WI38 (cell line): ENCODE measurements at regions not wholly inside any gene's neighbourhood (a gene's known extent, or its start where the extent isn't known, plus 50 kb on each side); places are given as distances from the start of the nearest gene placed in this dataset.

Experiments used
- H3K4me3 ChIP-seq: 2 replicates; pipeline ENCODE4 v1.5.1; 2011; ENCODE audit warnings: low read depth, mild to moderate bottlenecking, control low read depth, low read length
- TF ChIP-seq, protein P1 (sequence below): IDR thresholded peaks from 2 replicates; pipeline ENCODE4 v1.5.1; 2012; ENCODE audit warnings: low read depth, mild to moderate bottlenecking, control low read depth, low read length

DNA sequence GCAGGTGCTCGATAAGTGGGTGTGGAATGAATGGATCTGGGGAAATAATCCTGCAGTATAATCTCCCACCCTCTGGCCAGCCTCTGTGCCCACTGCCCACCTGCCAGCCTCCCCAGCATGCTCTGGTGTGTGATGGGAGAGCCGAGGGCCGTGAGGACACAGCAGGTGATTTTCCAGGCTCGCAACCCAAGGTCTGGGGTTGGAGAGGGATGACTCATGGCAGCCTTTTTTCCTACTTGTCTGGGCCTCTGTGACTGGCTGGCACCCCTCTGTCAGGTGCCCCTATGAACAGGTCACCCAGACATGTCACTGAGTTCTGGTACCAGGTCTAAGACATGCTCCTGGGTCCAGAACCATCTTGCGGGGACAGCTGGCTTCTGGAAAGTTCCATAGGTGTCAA, 385.7 kb upstream of the TNRC6C start:
- TF ChIP-seq, protein P1, sequence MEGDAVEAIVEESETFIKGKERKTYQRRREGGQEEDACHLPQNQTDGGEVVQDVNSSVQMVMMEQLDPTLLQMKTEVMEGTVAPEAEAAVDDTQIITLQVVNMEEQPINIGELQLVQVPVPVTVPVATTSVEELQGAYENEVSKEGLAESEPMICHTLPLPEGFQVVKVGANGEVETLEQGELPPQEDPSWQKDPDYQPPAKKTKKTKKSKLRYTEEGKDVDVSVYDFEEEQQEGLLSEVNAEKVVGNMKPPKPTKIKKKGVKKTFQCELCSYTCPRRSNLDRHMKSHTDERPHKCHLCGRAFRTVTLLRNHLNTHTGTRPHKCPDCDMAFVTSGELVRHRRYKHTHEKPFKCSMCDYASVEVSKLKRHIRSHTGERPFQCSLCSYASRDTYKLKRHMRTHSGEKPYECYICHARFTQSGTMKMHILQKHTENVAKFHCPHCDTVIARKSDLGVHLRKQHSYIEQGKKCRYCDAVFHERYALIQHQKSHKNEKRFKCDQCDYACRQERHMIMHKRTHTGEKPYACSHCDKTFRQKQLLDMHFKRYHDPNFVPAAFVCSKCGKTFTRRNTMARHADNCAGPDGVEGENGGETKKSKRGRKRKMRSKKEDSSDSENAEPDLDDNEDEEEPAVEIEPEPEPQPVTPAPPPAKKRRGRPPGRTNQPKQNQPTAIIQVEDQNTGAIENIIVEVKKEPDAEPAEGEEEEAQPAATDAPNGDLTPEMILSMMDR: no peak

DNA sequence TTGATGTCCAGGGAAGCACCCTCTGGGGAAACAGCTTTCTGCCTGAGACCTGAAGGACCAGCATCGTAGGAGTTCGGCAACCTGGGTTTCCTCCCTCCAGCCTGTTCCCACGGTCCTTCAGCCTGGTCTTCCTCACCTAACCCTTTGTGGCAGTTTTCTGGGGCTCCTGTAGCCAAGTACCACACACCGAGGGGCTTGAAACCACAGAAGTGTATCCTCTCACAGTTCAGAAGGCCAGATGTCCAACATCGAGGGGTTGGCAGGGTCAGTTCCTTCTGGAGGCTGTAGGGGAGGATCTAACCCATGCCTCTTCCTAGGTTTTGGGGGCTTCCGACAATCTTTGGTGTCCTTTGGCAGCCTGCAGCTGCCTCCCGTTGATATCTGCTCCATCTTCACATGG, 381.0 kb upstream of the TNRC6C start:
- H3K4me3 ChIP-seq: no peak overlapping the region
- TF ChIP-seq, protein P1: no peak

More for the DNA sequence above, 385.7 kb upstream of the TNRC6C start:
- no peak overlapping the region for H3K4me3 ChIP-seq

DNA sequence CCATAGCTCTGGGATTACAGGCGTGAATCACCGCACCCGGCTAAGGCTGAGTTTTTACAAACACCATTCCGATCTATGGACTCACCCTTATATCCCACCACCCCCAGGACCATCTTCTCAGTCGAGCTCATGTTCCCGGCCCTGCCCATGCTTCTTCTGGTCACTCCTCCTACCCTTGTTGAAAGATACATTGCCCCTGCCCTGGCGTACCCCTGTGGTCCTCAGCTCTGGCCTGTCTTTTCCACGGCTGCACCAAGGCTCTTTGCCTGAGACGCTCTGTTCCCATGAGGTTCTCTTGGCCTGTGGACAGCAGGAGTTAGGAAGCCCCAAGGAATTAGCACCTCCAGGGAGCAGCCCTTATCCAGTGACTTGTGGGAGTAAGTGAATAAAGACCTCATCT, 379.4 kb upstream of the TNRC6C start:
- TF ChIP-seq, protein P1: no peak
- H3K4me3 ChIP-seq: no peak overlapping the region

DNA sequence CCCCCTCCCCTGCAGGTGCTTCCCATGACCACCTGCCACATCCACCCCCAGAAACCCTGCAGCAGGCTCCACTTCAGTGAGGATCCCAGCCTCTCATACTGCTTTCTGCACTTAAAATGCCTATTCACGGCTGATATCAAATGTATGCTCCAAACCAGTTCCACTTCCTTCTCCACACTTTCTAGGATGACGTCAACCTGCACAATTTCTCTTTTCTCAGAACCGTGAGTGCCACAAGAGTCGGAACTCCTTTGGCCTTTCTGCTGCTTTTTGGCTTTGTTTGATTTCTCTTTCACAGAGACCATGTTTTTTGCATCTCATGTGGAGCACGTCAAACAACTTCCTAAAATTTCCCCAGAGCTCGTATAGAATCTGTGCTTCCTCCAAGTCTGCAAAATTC, 378.8 kb upstream of the TNRC6C start:
- no peak overlapping the region for H3K4me3 ChIP-seq
- TF ChIP-seq, protein P1: no peak

DNA sequence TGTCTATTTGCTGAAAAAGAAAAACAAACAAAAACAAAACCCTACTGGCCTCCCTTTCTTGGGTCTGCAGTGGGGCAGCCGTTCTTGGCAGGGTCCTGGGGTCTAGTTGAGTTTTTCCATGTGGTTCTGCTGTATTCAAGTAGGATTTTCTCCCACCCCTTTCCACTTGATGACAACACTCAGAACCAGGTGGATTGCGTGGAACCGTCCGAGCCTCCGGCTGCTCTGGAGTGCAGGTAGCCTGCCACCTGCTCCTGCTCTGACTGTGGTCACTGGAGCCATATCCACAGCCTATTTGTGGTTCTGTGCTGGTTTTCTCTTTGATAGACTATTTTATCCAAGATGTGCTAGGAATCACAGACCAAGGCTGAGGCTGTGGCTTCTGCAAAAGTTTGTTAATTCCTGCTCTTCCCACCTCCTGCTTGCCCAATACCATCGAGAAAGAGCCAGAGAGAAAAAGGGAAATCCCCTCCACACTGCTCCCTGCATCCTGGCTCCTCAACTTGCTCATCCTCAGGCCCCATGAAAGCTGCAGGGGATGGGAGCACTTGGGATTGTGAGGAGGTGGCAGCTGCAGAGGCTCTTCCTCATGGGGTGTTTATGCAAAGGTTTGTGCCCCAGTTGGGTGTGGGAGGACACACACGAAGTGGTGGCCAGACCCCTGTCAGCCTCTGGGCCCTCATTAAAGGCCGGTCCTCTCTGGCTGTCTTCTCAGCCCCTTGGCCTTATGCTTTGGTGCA, 377.8 kb upstream of the TNRC6C start:
- TF ChIP-seq, protein P1: no peak
- no peak overlapping the region for H3K4me3 ChIP-seq

DNA sequence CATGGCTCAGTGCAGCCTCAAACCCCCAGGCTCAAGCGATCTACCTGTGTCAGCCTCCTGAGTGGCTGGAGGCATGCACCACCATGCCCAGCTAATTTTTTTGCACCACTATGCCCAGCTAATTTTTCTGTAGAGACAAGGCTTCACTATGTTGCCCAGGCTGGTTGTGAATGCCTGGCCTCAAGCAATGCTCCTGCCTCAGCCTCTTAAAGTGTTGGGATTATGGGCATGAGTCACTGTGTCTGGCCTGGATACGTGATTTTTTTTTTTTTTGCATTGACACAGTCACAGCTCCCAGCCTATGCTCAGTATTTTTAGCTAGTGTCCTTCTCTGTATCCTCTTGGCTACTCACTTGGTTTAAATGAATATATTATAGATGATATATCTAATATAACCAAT, 377.0 kb upstream of the TNRC6C start:
- TF ChIP-seq, protein P1: no peak
- no peak overlapping the region for H3K4me3 ChIP-seq

DNA sequence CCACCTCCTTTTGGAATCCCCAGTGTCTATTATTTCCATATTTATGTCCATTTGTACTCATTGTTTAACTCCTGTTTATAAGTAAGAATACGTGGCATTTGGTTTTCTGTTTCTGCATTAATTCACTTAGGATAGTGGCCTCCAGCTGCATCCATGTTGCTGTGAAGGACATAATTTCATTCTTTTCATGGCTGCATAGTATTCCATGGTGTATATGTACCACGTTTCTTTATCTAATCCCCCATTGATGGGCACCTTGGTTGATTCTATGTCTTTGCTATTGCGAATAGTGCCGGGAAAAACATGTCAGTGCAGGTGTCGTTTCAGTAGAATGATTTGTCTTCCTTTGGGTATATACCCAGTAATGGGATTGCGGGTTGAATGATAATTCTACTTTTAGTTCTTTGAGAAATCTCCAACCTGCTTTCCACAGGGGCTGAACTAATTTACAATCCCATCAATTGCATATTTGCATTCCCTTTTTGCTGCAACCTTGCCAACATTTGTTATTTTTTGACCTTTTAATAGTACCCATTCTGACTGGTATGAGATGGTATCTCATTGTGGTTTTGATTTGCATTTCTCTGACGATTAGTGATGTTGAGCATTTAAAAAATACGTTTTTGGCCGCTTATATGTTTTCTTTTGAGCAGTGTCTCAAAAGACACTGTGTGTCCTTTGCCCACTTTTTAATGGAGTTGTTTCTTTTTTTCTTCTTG, 373.2 kb upstream of the TNRC6C start:
- H3K4me3 ChIP-seq: no peak overlapping the region
- TF ChIP-seq, protein P1: no peak
